KOPT-K1 (cell line): ENCODE measurements at regions not wholly inside any gene's neighbourhood (a gene's known extent, or its start where the extent isn't known, plus 50 kb on each side); places are given as distances from the start of the nearest gene placed in this dataset.

Source experiments
- H3K27ac ChIP-seq: fragments of 200-600 bp; sonication (generic); 2 replicates; pipeline ENCODE4 v1.5.1; 2016; ENCODE audit warnings: antibody characterized with exemption, mild to moderate bottlenecking, low read depth, low read length; ENCODE audit not compliant: poor library complexity, severe bottlenecking
- H3K36me3 ChIP-seq: fragments of 200-600 bp; sonication (generic); 2 replicates; pipeline ENCODE4 v1.5.1; 2017; ENCODE audit warnings: antibody characterized with exemption, mild to moderate bottlenecking, low read length, moderate library complexity; ENCODE audit not compliant: insufficient read depth
- H3K9me3 ChIP-seq: fragments of 200-600 bp; sonication (generic); 2 replicates; pipeline ENCODE4 v1.5.1; 2017; ENCODE audit warnings: antibody characterized with exemption, low read length, mild to moderate bottlenecking; ENCODE audit not compliant: insufficient read depth, poor library complexity, severe bottlenecking

DNA sequence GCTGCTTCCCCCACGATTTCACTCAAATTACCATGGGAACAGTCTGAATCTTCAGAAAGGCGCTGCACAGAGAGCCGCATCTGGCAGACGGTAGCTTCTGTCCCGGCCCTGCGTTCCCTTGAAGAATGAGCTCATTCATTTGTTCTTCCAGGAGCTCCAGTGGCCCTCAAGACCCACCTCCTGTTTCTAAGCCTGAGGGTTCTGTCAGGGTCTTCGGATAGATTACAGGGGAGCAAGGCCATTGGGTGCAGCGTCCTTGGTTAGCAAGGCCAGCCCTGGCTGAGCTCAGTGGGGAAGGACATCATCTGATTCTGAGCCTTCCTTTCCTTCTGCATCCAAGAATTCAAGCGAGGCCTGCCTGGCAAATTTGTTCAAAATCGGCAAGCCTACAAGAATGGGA lies 111.9 kb downstream of the PDCL3 start:
- H3K9me3 ChIP-seq: no peaks in the 10 kb centered on the region
- no peak overlapping the region for H3K27ac ChIP-seq
- H3K36me3 ChIP-seq: no peaks in the 10 kb centered on the region

DNA sequence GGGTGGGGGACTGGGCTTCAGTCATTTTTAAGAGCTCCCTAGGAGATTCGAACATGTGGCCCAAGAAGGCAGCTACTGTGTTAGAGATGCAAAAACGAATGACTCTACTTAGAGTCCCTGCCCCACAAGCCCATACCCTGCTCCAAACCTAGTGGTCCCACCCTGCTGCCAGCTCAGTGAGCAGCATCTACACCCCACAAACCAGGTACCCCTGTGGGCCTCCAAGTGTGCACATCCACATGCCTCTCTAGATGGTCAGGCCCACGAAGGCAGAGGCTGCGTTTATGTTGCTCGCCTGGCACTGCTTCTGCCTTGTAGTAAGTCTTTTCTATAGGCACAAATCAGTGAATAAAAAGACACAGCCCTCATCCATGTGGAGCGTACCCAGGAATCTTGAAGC lies 112.6 kb downstream of the PDCL3 start:
- H3K36me3 ChIP-seq: no peaks in the 10 kb centered on the region
- H3K27ac ChIP-seq: no peak overlapping the region
- no peaks in the 10 kb centered on the region for H3K9me3 ChIP-seq

DNA sequence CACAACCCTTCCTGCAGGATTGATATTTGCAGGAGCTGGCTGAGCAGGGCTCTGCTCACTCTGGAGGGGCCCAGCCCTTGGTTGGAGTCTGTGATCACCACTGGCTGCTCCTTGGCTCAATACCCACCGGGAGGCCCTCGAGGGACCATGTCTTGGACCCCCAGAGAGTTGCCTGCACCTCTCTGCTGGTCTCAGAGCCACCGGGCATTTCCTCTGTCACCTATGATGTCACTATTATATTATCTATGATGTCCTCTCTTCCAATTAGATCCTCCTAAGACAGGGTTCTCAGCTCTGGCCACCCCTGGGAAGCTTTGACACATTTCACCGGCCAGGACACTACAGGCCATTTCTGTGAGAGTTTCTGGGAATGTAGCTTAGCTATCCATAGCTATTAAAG lies 113.1 kb downstream of the PDCL3 start:
- Histone ChIP-seq H3K27ac (no peak overlapping the region), H3K9me3 (no peaks in the 10 kb centered on the region), H3K36me3 (no peaks in the 10 kb centered on the region)

GRCh38 chr2:100676346-100676745 lies 113.6 kb downstream of the PDCL3 start:
- Histone ChIP-seq H3K36me3 (no peaks in the 10 kb centered on the region), H3K9me3 (no peaks in the 10 kb centered on the region), H3K27ac (no peak overlapping the region)

GRCh38 chr2:100677611-100678185 lies 114.9 kb downstream of the PDCL3 start:
- no peak overlapping the region for H3K27ac ChIP-seq
- H3K36me3 ChIP-seq: no peaks in the 10 kb centered on the region
- H3K9me3 ChIP-seq: peaks cover 5% of the 10 kb centered on the region

GRCh38 chr2:100679211-100679610 lies 116.4 kb downstream of the PDCL3 start:
- Histone ChIP-seq H3K9me3 (peaks cover 18% of the 10 kb centered on the region), H3K36me3 (no peaks in the 10 kb centered on the region), H3K27ac (no peak overlapping the region)

- Histone ChIP-seq H3K27ac (no peak overlapping the region), H3K9me3 (peaks cover 24% of the 10 kb centered on the region), H3K36me3 (no peaks in the 10 kb centered on the region)
Observed at GRCh38 chr2:100682536-100682935, 119.7 kb downstream of the PDCL3 start.

- peaks cover 24% of the 10 kb centered on the region for H3K9me3 ChIP-seq
- no peak overlapping the region for H3K27ac ChIP-seq
- H3K36me3 ChIP-seq: no peaks in the 10 kb centered on the region
Observed at GRCh38 chr2:100683231-100683630, 120.4 kb downstream of the PDCL3 start.

- Histone ChIP-seq H3K9me3 (peaks cover 22% of the 10 kb centered on the region), H3K27ac (no peak overlapping the region), H3K36me3 (no peaks in the 10 kb centered on the region)
Observed at GRCh38 chr2:100691846-100692245, 128.1 kb upstream of the NPAS2 start.

DNA sequence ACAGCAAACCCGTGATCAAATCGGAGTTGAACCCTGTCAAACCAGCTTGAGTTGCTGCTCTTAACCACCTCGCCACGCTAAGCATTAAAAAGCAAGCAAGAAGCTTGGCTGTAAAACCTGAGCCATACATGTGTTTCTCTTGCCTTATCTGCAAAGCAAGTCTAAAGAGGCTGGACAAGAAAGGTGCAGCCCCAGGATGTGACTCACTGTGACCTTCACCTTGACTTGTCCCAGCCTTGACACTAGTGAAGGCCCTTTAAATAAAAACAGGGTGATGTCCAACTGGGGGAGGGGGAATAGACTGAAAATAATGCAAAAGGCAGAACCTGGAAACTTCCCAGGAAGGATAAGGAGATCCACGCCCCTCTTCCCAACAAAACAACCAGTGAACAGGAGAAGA lies 127.6 kb upstream of the NPAS2 start:
- H3K9me3 ChIP-seq: peaks cover 22% of the 10 kb centered on the region
- no peak overlapping the region for H3K27ac ChIP-seq
- no peaks in the 10 kb centered on the region for H3K36me3 ChIP-seq

- Histone ChIP-seq H3K36me3 (no peaks in the 10 kb centered on the region), H3K9me3 (peaks cover 25% of the 10 kb centered on the region), H3K27ac (no peak overlapping the region)
Observed at GRCh38 chr2:100692906-100693305, 127.0 kb upstream of the NPAS2 start.

DNA sequence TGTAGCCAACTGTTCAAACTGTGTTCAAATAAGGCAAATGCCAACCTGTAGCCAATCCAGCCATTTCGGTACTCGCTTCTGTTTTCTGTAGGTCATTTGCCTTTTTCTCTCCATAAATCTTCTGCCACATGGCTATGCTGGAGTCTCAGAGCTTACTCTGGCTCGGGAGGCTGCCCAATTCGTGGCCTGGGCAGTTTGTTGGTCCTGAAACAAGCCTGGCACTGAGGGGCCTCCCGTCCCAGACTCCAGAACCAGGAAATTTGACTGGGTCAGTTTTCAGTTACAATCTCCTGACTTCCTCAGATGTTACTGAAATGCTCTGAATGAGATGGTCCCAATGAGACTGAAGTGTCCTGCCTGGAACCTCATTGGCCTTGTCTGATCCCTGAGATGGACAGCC lies 120.8 kb upstream of the NPAS2 start:
- Histone ChIP-seq H3K9me3 (peaks cover 25% of the 10 kb centered on the region), H3K36me3 (no peaks in the 10 kb centered on the region), H3K27ac (no peak overlapping the region)

GRCh38 chr2:100702438-100703109 lies 117.4 kb upstream of the NPAS2 start:
- H3K9me3 ChIP-seq: peaks cover 2% of the 10 kb centered on the region
- no peaks in the 10 kb centered on the region for H3K36me3 ChIP-seq
- no peak overlapping the region for H3K27ac ChIP-seq

- Histone ChIP-seq H3K36me3 (no peaks in the 10 kb centered on the region), H3K9me3 (no peaks in the 10 kb centered on the region), H3K27ac (no peak overlapping the region)
Observed at GRCh38 chr2:100703213-100703612, 116.7 kb upstream of the NPAS2 start.

DNA sequence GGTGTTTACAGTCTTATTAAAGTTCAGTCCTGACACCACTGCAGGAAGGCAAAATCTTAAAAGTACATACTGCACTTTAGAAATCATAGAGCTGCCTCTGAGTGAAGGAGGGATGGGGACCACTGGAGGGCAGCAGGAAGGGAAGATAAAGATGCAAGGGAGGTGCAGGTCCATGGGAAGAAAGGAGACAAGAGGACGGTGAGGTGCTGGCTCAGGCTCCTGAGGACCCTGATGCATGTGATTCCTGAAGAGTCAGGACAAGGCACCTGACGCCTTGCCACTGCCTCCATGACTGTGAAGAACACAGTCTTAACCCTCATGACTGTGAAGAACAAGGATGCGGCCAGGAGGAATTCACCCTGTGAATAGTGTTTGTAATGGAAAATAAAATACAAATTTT lies 116.2 kb upstream of the NPAS2 start:
- Histone ChIP-seq H3K9me3 (no peaks in the 10 kb centered on the region), H3K27ac (no peak overlapping the region), H3K36me3 (no peaks in the 10 kb centered on the region)

GRCh38 chr2:100704156-100704555 lies 115.8 kb upstream of the NPAS2 start:
- Histone ChIP-seq H3K27ac (no peak overlapping the region), H3K36me3 (no peaks in the 10 kb centered on the region), H3K9me3 (no peaks in the 10 kb centered on the region)
